Left lung (tissue), 4 donors: ENCODE measurements at regions not wholly inside any gene's neighbourhood (a gene's known extent, or its start where the extent isn't known, plus 50 kb on each side); places are given as distances from the start of the nearest gene placed in this dataset.

ENCODE experiments used
- ATAC-seq: fragments of 200-7000 bp; cut with Tn5 transposase; one replicate; pipeline ENCODE4 v1.9.1; 2020; ENCODE audit warnings: moderate library complexity
- DNase-seq, 4 donors: peaks; one replicate each; pipeline ENCODE4 v3.0.0-alpha.2; 2013 to 2020
- H3K27ac ChIP-seq, 2 donors: fragments of 200-600 bp; sonication (generic) in 1 of 2; one replicate each; pipeline versions ENCODE4 v1.5.0 to v1.8.0; 2020 to 2021
- H3K27me3 ChIP-seq, 2 donors: fragments of 200-600 bp; sonication (generic) in 1 of 2; one replicate each; pipeline versions ENCODE4 v1.5.0 to v1.8.0; 2020 to 2021
- H3K36me3 ChIP-seq, 2 donors: fragments of 200-600 bp; sonication (generic) in 1 of 2; one replicate each; pipeline versions ENCODE4 v1.5.0 to v1.8.0; 2020 to 2021
- H3K4me1 ChIP-seq, 2 donors: fragments of 200-600 bp; one replicate each; pipeline ENCODE4 v1.8.0; 2021
- H3K4me3 ChIP-seq, 2 donors: fragments of 200-600 bp; sonication (generic) in 1 of 2; one replicate each; pipeline versions ENCODE4 v1.5.0 to v1.8.0; 2020 to 2021; ENCODE audit warnings: mild to moderate bottlenecking in 1 of 2
- H3K9me3 ChIP-seq, 2 donors: fragments of 200-600 bp; sonication (generic) in 1 of 2; one replicate each; pipeline versions ENCODE4 v1.5.0 to v1.8.0; 2020 to 2021
- CTCF ChIP-seq, 2 donors: fragments of 200-600 bp; sonication (generic) in 1 of 2; IDR thresholded peaks; one replicate each; pipeline versions ENCODE4 v1.5.0 to v1.8.0; 2021; ENCODE audit warnings: antibody characterized with exemption in 2 of 2
- intact Hi-C, 2 donors: fragments of 100-400 bp; cut with DNase I; formaldehyde crosslinking; loops; one replicate each; pipeline versions ENCODE4 v1.11.2 to v1.14.2; 2022
- donor health status: DM: no; HTN: yes; CAD: no.
- donor health status: DM: no; HTN: no; CAD: no.

DNA sequence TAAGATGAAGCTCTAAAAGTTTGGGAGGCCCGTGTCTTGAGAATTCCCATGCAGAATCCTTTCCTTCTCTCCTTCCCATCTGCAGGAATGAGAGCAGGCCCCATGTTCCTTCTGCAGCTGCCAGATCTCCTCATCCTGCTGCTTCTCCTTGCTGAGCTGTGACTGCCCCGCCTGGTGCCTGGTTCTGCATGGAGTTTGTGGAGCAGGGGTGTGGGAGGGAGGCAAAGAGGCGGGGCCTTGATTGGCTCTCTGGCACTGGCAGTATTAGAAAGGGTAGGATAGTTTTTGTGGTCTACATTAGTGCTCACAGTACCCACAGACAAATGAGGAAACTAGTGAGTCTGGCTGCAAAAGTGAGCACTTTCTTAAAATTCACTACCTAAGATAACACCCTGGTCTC, 91.1 kb upstream of the CLPB start:
- TF ChIP-seq CTCF (IDR thresholded peaks at IDR 0.05): no peak
- H3K36me3 ChIP-seq: no peaks in the 10 kb centered on the region
- H3K9me3 ChIP-seq: no peaks in the 10 kb centered on the region
- intact Hi-C loops: no loop called here
- H3K4me3 ChIP-seq: no peak overlapping the region
- DNase-seq: no peak
- peak; percentile 41 for ATAC-seq
- H3K27me3 ChIP-seq: no peaks in the 10 kb centered on the region
- H3K27ac ChIP-seq: no peak overlapping the region
- no peaks in the 10 kb centered on the region for H3K4me1 ChIP-seq

DNA sequence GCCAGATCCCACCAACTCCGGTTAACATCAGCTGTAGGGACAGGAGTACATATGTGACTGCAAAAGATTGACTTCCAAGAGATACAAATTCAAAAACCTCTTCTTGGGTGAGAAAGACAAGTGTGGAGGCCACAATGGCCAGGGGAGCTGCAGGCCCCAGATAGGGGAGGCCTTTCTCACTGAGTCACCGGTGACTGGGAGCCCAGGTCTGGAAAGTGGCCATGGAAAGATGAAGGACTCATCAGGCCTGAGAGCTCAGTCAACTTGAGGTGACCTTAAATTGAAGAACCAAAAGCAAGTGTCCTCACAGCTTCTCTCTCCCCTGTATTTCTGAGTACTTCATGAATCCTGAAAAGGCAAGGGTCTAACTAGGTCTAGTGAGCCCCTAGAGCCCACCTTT, 90.4 kb upstream of the CLPB start:
- no peak overlapping the region for H3K4me3 ChIP-seq
- H3K27ac ChIP-seq: no peak overlapping the region
- H3K27me3 ChIP-seq: no peaks in the 10 kb centered on the region
- intact Hi-C loops: no loop called here
- H3K36me3 ChIP-seq: no peaks in the 10 kb centered on the region
- no peak for TF ChIP-seq CTCF (IDR thresholded peaks at IDR 0.05)
- H3K4me1 ChIP-seq: no peaks in the 10 kb centered on the region
- DNase-seq (no peak), ATAC-seq (no peak)
- H3K9me3 ChIP-seq: no peaks in the 10 kb centered on the region

DNA sequence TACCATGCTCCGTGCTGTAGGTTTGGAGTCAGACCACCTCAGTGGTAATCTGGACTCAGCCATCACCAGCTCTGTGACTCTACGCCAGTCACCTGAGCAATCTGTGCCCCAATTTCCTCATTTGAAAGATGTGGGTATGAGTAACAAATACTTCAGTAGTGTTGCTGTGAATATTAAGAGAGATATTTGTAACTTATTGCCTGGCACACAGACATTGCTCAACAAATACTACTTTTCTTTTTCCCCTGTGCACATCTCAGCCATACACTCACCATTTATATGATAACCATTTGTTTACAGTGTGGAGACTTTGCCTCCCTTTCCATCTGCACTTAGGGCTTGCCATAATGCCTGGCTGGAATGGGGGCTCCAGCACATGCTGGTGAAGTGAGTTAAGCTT, 89.7 kb upstream of the CLPB start:
- peaks cover 0 to 7% of the 10 kb centered on the region in 2 donors for H3K4me1 ChIP-seq
- TF ChIP-seq CTCF (IDR thresholded peaks at IDR 0.05): no peak
- H3K27ac ChIP-seq: no peak overlapping the region
- H3K36me3 ChIP-seq: no peaks in the 10 kb centered on the region
- no peaks in the 10 kb centered on the region for H3K9me3 ChIP-seq
- DNase-seq: no peak
- ATAC-seq: no peak
- intact Hi-C loops: no loop called here
- no peaks in the 10 kb centered on the region for H3K27me3 ChIP-seq
- no peak overlapping the region for H3K4me3 ChIP-seq

DNA sequence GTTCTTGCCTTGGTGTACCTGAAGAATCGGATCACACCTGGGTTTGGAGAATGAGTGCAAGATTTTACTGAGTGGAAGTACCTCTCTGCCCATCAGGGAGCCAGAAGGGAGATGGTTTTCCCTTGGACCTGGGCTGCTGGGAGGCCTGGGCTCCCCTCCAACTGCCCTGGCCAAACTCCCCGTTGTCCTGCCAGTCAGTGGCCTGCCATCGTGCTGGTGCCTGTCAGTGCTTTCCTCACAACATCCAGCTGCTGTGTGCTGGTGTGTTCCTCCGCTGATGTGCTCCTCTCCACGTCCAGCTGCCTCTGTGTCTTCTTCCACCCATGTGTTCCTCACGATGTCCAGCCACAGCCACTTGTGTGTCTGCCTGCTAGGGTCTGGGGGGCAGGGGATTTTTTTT, 87.9 kb upstream of the CLPB start:
- ATAC-seq: no peak
- no peaks in the 10 kb centered on the region for H3K27me3 ChIP-seq
- intact Hi-C loops: no loop called here

GRCh38 chr11:72521664-72522063, 87.3 kb upstream of the CLPB start:
- no peaks in the 10 kb centered on the region for H3K36me3 ChIP-seq
- no peak for TF ChIP-seq CTCF (IDR thresholded peaks at IDR 0.05)
- no peak overlapping the region for H3K27ac ChIP-seq
- intact Hi-C loops: no loop called here
- DNase-seq (no peak), ATAC-seq (no peak)
- no peak overlapping the region for H3K4me3 ChIP-seq
- H3K9me3 ChIP-seq: no peaks in the 10 kb centered on the region
- H3K27me3 ChIP-seq: no peaks in the 10 kb centered on the region
- peaks cover 0 to 10% of the 10 kb centered on the region in 2 donors for H3K4me1 ChIP-seq

More for the DNA sequence above, 87.9 kb upstream of the CLPB start:
- no peak for DNase-seq
- no peak for TF ChIP-seq CTCF (IDR thresholded peaks at IDR 0.05)
- Histone ChIP-seq H3K4me1 (peaks cover 0 to 10% of the 10 kb centered on the region in 2 donors), H3K9me3 (no peaks in the 10 kb centered on the region), H3K27ac (no peak overlapping the region), H3K4me3 (no peak overlapping the region), H3K36me3 (no peaks in the 10 kb centered on the region)
